ENCODE measurements at regions not wholly inside any gene's neighbourhood (a gene's known extent, or its start where the extent isn't known, plus 50 kb on each side); places are given as distances from the start of the nearest gene placed in this dataset.

- TF ChIP-seq EZH2 (IDR thresholded peaks at IDR 0.05; ENCODE audit: low read length): no peak
- TF ChIP-seq CTCF (optimal IDR thresholded peaks at IDR 0.05 in 1 of 3, IDR thresholded peaks at IDR 0.05 in 1 of 3, conservative IDR thresholded peaks at IDR 0.05 in 1 of 3; ENCODE audit: extremely low read depth in 1 of 3, insufficient read depth in 2 of 3, low read length in 3 of 3): no peak
Observed at GRCh38 chr3:145518639-145519038, 642.3 kb downstream of the PLOD2 start.
